ENCODE measurements at regions not wholly inside any gene's neighbourhood (a gene's known extent, or its start where the extent isn't known, plus 50 kb on each side); places are given as distances from the start of the nearest gene placed in this dataset.

DNA sequence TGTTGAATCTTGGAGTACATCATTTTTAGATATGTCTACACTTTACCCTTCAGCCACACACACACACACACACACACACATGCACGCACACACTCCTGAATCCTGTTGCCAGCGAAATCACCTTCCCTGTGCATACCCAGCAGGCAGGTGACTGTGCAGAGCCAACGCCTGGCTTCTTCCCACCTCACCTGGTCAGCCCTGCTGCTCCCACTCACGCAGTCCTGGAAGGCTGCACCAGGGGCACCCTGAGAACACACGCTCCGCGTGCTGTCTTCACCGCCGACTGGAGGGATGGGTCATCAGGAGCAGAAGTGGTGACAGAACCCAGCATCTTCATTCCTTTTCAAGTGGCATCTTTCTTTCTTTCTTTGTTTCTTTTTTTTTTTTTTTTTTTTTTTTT lies 94.6 kb downstream of the TBXT start:
- no peaks in the 10 kb centered on the region for H3K4me1 ChIP-seq
- H3K4me3 ChIP-seq, result no peak overlapping the region
- DNase-seq, result no peak
- H3K36me3 ChIP-seq, result no peaks in the 10 kb centered on the region
- H3K9me3 ChIP-seq, result no peaks in the 10 kb centered on the region
- intact Hi-C loops (cut with DNase I; ENCODE audit: low total_unique reads), result no loop called here
- H3K27ac ChIP-seq, result no peak overlapping the region
- no peaks in the 10 kb centered on the region for H3K27me3 ChIP-seq
- TF ChIP-seq CTCF (IDR thresholded peaks at IDR 0.05) (no peak), POLR2A (IDR thresholded peaks at IDR 0.05) (no peak)

DNA sequence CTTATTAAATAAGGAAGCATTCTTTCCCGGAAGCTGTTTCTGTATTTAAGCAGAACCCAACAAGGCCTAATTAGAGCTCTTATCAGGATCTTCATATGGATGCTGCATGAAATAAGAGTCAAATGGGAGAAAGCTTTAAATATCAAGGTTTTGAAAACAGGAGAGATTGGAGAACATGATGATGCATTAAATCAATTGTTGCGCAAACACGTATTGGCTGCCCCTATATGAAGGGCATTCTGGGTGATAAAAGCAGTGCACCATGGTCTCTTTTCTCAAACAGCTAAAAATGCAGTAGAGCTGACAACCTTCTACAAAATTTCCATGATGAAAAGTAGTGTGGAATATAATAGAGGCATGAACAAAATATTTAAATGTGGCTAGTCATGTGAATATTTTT lies 98.9 kb downstream of the TBXT start:
- Histone ChIP-seq H3K4me1 (no peaks in the 10 kb centered on the region), H3K36me3 (no peaks in the 10 kb centered on the region), H3K27me3 (no peaks in the 10 kb centered on the region), H3K27ac (no peak overlapping the region), H3K4me3 (no peak overlapping the region), H3K9me3 (no peaks in the 10 kb centered on the region)
- intact Hi-C loops (cut with DNase I; ENCODE audit: low total_unique reads), result no loop called here
- TF ChIP-seq CTCF (IDR thresholded peaks at IDR 0.05) (no peak), POLR2A (IDR thresholded peaks at IDR 0.05) (no peak)
- no peak for DNase-seq

DNA sequence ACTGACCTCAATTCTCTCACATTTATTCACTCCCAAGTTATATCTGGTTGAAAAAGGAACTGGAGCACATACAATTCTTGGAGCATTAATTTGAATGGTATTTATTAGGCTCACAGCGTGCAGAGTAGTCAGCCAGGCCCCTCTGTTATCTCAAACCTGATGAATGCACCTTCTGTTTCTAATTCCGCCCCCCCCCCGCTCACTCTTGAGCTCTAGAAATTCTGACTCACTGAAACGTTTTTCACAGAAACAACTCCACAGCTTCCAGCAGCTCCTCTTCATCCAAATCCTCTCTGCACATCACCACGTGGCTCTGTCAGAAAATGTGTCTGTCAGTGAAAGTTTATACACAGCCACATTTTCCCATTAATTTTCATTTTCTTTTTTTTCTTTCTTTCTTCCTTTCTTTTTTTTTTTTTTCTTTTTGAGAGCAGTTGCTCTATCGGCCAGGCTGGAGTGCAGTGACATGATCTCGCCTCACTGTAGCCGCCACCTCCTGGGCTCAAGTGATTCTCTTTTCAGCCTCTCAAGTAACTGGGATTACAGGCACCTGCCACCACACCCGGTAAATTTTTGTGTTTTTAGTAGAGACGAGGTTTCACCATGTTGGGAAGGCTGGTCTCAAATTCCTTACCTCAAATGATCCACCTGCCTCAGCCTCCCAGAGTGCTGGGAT lies 109.4 kb downstream of the TBXT start:
- no peaks in the 10 kb centered on the region for H3K27me3 ChIP-seq
- intact Hi-C loops (cut with DNase I; ENCODE audit: low total_unique reads), result no loop called here
- no peaks in the 10 kb centered on the region for H3K36me3 ChIP-seq
- no peak overlapping the region for H3K4me3 ChIP-seq
- peaks cover 0 to 8% of the 10 kb centered on the region in 2 donors for H3K9me3 ChIP-seq
- peak; percentile 70 to 90 for DNase-seq
- peak overlapping the region; percentile 57 to 80 for H3K27ac ChIP-seq
- peaks cover 0 to 4% of the 10 kb centered on the region in 2 donors for H3K4me1 ChIP-seq
- no peak for TF ChIP-seq POLR2A (IDR thresholded peaks at IDR 0.05)
- no peak for TF ChIP-seq CTCF (IDR thresholded peaks at IDR 0.05)

DNA sequence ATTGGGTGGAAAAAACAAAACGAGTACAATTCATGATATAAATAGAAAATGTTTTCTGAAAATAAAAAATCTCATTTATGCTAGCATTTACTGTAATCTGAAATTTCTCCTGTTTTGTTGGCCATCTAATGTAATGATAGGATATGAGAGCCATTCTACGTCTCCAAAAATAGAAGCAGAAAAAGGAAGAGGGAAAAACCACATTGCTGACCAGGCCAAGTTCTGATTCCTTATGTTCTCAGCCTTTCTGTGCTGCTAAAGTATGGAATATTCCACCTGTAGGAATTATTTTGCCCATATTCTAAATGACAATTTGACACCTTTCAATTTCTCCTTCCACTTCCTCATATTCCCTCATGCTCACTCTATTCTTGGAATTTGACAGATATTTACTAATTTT lies 110.2 kb downstream of the TBXT start:
- TF ChIP-seq CTCF (IDR thresholded peaks at IDR 0.05) (no peak), POLR2A (IDR thresholded peaks at IDR 0.05) (no peak)
- intact Hi-C loops (cut with DNase I; ENCODE audit: low total_unique reads), result no loop called here
- Histone ChIP-seq H3K27ac (peak overlapping the region; percentile 56 to 80), H3K27me3 (no peaks in the 10 kb centered on the region), H3K9me3 (peaks cover 6 to 12% of the 10 kb centered on the region in 2 donors), H3K4me3 (no peak overlapping the region), H3K4me1 (peaks cover 0 to 4% of the 10 kb centered on the region in 2 donors), H3K36me3 (no peaks in the 10 kb centered on the region)
- no peak for DNase-seq

DNA sequence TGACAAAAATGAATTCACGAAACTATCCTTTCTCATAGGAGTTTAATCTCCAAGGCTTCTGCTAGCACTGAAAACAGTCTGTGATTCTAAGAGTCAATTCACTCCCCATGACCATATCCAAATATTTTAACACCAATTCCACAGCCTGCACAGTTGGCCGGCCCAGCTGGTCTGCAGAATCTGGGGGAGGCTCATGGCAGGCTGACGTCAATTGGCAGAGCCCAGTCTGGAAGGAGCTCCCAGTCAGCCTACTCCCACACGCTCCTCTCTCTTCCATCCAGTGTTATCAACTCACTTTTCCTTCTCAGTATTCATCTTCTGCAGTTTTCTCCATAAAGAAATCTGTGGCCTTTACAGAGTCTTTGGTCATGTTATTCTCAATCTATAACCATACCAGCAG lies 111.0 kb downstream of the TBXT start:
- Histone ChIP-seq H3K27ac (peak overlapping the region; percentile 56 to 80), H3K4me3 (no peak overlapping the region), H3K4me1 (peaks cover 0 to 4% of the 10 kb centered on the region in 2 donors), H3K36me3 (no peaks in the 10 kb centered on the region), H3K9me3 (peaks cover 6 to 12% of the 10 kb centered on the region in 2 donors), H3K27me3 (no peaks in the 10 kb centered on the region)
- intact Hi-C loops (cut with DNase I; ENCODE audit: low total_unique reads), result no loop called here
- DNase-seq, result peak; percentile 87
- TF ChIP-seq CTCF (IDR thresholded peaks at IDR 0.05) (no peak), POLR2A (IDR thresholded peaks at IDR 0.05) (no peak)

Measured in uterus (tissue), 3 donors.